WTC11 (cell line): ENCODE measurements at regions not wholly inside any gene's neighbourhood (a gene's known extent, or its start where the extent isn't known, plus 50 kb on each side); places are given as distances from the start of the nearest gene placed in this dataset.

Source experiments
- ATAC-seq: fragments of 200-7000 bp; cut with Tn5 transposase; 2 replicates; pipeline ENCODE4 v1.10.0; 2021; ENCODE audit warnings: mild to moderate bottlenecking, moderate library complexity
- CTCF ChIA-PET: fragments of 300-600 bp; sonication (Branson Sonifier 250); formaldehyde crosslinking; loops from one replicate; lab custom pipeline; 2021; ENCODE audit warnings: antibody characterized with exemption; lab: Charles Lee
- POLR2A ChIA-PET: fragments of 350-600 bp; sonication (Branson Sonifier 250); formaldehyde crosslinking; loops from one replicate; lab custom pipeline; 2021; ENCODE audit warnings: antibody characterized with exemption; lab: Charles Lee
- DNase-seq: peaks from one replicate; pipeline ENCODE4 v3.0.0; 2021; ENCODE audit warnings: low spot score
- H3K27ac Mint-ChIP-seq: 2 replicates; pipeline ENCODE4 v1.8.0; 2021; ENCODE audit warnings: mixed read lengths
- H3K27me3 Mint-ChIP-seq: 2 replicates; pipeline ENCODE4 v1.8.0; 2021; ENCODE audit warnings: low read depth, mild to moderate bottlenecking, moderate library complexity, mixed read lengths
- H3K36me3 Mint-ChIP-seq: 2 replicates; pipeline ENCODE4 v1.8.0; 2021; ENCODE audit warnings: mixed read lengths
- H3K4me1 Mint-ChIP-seq: 2 replicates; pipeline ENCODE4 v1.8.0; 2022; ENCODE audit warnings: mixed read lengths
- H3K4me3 Mint-ChIP-seq: 2 replicates; pipeline ENCODE4 v1.8.0; 2021; ENCODE audit warnings: mild to moderate bottlenecking, moderate library complexity, mixed read lengths
- H3K9me3 Mint-ChIP-seq: 2 replicates; pipeline ENCODE4 v1.8.0; 2021; ENCODE audit warnings: mixed read lengths
- ARID4B ChIP-seq: sonication (generic); formaldehyde crosslinking; IDR thresholded peaks from 2 replicates; pipeline ENCODE4 v1.8.0; 2023; ENCODE audit warnings: missing genetic modification reagents, mild to moderate bottlenecking, borderline replicate concordance
- CDX4 ChIP-seq: fragments of 250-450 bp; sonication (Bioruptor Pico); IDR thresholded peaks from 2 replicates; pipeline ENCODE4 v1.9.0; 2021; ENCODE audit warnings: moderate library complexity, mild to moderate bottlenecking, inconsistent platforms, borderline replicate concordance
- GTF2I ChIP-seq: fragments of 250-450 bp; sonication (Bioruptor Pico); conservative IDR thresholded peaks from 2 replicates; pipeline ENCODE4 v1.4.0; 2021; ENCODE audit warnings: mild to moderate bottlenecking
- IRF2 ChIP-seq: sonication (generic); formaldehyde crosslinking; IDR thresholded peaks from 2 replicates; pipeline ENCODE4 v1.8.0; 2022; ENCODE audit warnings: low read depth, missing genetic modification reagents, borderline replicate concordance
- JAZF1 ChIP-seq: fragments of 250-450 bp; sonication (Bioruptor Pico); IDR thresholded peaks from 2 replicates; pipeline ENCODE4 v1.9.0; 2021; ENCODE audit warnings: moderate library complexity, mild to moderate bottlenecking, inconsistent platforms
- JUN ChIP-seq: sonication (generic); formaldehyde crosslinking; IDR thresholded peaks from 2 replicates; pipeline ENCODE4 v1.8.0; 2023; ENCODE audit warnings: mild to moderate bottlenecking, missing genetic modification reagents
- MLX ChIP-seq: sonication (generic); formaldehyde crosslinking; IDR thresholded peaks from 2 replicates; pipeline ENCODE4 v1.8.1; 2023; ENCODE audit warnings: mild to moderate bottlenecking, missing genetic modification reagents, moderate library complexity
- NR1H2 ChIP-seq: sonication (generic); formaldehyde crosslinking; IDR thresholded peaks from 2 replicates; pipeline ENCODE4 v1.9.0; 2021; ENCODE audit warnings: mild to moderate bottlenecking, moderate library complexity, missing genetic modification reagents
- RELA ChIP-seq: sonication (generic); formaldehyde crosslinking; IDR thresholded peaks from 2 replicates; pipeline ENCODE4 v1.8.1; 2022; ENCODE audit warnings: missing genetic modification reagents, mild to moderate bottlenecking, borderline replicate concordance
- SMAD4 ChIP-seq: sonication (generic); formaldehyde crosslinking; IDR thresholded peaks from 2 replicates; pipeline ENCODE4 v1.8.0; 2022; ENCODE audit warnings: mild to moderate bottlenecking, missing genetic modification reagents
- ZNF219 ChIP-seq: sonication (generic); formaldehyde crosslinking; IDR thresholded peaks from 2 replicates; pipeline ENCODE4 v1.8.0; 2023; ENCODE audit warnings: missing genetic modification reagents, mild to moderate bottlenecking, borderline replicate concordance
- ZNF263 ChIP-seq: sonication (generic); formaldehyde crosslinking; IDR thresholded peaks from 2 replicates; pipeline ENCODE4 v1.8.1; 2022; ENCODE audit warnings: low read depth, mild to moderate bottlenecking, moderate library complexity, missing genetic modification reagents
- ZSCAN18 ChIP-seq: fragments of 250-450 bp; sonication (Bioruptor Pico); IDR thresholded peaks from 2 replicates; pipeline ENCODE4 v2.1.2; 2022; ENCODE audit warnings: mild to moderate bottlenecking, moderate library complexity
- TF ChIP-seq, protein P1 (sequence below): fragments of 250-450 bp; sonication (Bioruptor Pico); IDR thresholded peaks from 2 replicates; pipeline ENCODE4 v1.9.0; 2021; ENCODE audit warnings: mild to moderate bottlenecking
- TF ChIP-seq, protein P2 (sequence below): sonication (generic); formaldehyde crosslinking; IDR thresholded peaks from 2 replicates; pipeline ENCODE4 v1.8.1; 2022; ENCODE audit warnings: mild to moderate bottlenecking, moderate library complexity, missing genetic modification reagents
- TF ChIP-seq, protein P3 (sequence below): sonication (generic); formaldehyde crosslinking; IDR thresholded peaks from 2 replicates; pipeline ENCODE4 v1.8.0; 2023; ENCODE audit warnings: mild to moderate bottlenecking, missing genetic modification reagents
- TF ChIP-seq, protein P4 (sequence below): sonication (generic); formaldehyde crosslinking; IDR thresholded peaks from 2 replicates; pipeline ENCODE4 v1.8.0; 2022; ENCODE audit warnings: mild to moderate bottlenecking, missing genetic modification reagents

GRCh38 chr13:34657716-34658115 lies 284.4 kb upstream of the NBEA start:
- Mint-ChIP-seq H3K4me3 (no peak overlapping the region), H3K27ac (no peak overlapping the region), H3K27me3 (no peaks in the 10 kb centered on the region), H3K4me1 (no peaks in the 10 kb centered on the region), H3K9me3 (peaks cover 7% of the 10 kb centered on the region), H3K36me3 (peaks cover 7% of the 10 kb centered on the region)
- ATAC-seq (no peak), DNase-seq (no peak)
- TF ChIP-seq ZNF263 (CRISPR knock-in tag) (no peak), NR1H2 (no peak), SMAD4 (CRISPR knock-in tag) (no peak), JUN (CRISPR knock-in tag) (no peak), ZNF219 (no peak), RELA (CRISPR knock-in tag) (no peak), ZSCAN18 (CRISPR knock-in tag) (no peak)
- TF ChIP-seq, protein P1, sequence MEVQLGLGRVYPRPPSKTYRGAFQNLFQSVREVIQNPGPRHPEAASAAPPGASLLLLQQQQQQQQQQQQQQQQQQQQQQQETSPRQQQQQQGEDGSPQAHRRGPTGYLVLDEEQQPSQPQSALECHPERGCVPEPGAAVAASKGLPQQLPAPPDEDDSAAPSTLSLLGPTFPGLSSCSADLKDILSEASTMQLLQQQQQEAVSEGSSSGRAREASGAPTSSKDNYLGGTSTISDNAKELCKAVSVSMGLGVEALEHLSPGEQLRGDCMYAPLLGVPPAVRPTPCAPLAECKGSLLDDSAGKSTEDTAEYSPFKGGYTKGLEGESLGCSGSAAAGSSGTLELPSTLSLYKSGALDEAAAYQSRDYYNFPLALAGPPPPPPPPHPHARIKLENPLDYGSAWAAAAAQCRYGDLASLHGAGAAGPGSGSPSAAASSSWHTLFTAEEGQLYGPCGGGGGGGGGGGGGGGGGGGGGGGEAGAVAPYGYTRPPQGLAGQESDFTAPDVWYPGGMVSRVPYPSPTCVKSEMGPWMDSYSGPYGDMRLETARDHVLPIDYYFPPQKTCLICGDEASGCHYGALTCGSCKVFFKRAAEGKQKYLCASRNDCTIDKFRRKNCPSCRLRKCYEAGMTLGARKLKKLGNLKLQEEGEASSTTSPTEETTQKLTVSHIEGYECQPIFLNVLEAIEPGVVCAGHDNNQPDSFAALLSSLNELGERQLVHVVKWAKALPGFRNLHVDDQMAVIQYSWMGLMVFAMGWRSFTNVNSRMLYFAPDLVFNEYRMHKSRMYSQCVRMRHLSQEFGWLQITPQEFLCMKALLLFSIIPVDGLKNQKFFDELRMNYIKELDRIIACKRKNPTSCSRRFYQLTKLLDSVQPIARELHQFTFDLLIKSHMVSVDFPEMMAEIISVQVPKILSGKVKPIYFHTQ (CRISPR knock-in tag) = no peak
- ChIA-PET POLR2A (no interaction called here), CTCF (no interaction called here)

DNA sequence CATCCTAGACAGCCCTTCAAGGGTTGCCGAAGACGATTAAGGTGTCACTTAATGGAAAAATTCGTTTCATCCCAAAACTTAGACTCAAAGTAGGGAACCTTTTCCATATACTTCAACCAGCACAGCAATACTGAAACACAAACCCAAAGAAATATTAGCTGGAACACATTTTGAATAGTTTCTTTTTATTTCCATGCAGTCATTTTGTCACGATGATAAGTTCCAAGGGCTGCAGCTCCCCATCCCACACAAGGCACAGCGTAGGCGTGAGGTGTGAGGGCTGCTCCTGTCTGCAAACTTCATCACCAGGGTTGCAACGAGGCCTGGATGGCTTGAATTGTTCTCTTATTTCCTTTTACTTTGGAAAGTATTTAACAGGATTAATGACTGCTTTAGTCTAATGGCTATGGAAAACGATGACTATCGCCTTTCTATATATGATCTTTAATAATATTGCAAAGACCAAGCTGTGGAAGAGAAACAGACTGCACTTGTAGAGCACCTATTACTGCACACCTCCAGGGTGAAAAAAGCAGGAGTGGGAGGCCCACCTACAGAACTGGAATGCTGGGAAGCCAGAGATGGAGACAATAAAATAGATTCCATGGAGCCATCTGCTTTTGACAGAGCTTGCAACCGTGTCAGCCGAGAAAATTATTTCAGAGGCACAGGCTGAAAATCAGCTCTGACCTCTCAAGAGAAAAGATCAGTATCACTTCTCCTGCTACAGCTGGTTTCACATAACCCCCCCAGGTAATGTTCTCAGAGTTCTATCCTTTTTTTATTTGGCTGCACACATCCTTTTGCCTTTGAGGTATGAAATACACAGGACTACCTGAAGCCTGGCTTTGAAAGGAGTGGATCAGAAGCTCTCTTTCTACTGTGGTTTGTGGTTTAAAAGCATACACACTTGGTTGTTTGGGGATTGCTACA lies 274.5 kb upstream of the NBEA start:
- Mint-ChIP-seq H3K4me3 (no peak overlapping the region), H3K27me3 (no peaks in the 10 kb centered on the region)
- TF ChIP-seq, protein P2, sequence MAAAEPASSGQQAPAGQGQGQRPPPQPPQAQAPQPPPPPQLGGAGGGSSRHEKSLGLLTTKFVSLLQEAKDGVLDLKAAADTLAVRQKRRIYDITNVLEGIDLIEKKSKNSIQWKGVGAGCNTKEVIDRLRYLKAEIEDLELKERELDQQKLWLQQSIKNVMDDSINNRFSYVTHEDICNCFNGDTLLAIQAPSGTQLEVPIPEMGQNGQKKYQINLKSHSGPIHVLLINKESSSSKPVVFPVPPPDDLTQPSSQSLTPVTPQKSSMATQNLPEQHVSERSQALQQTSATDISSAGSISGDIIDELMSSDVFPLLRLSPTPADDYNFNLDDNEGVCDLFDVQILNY (CRISPR knock-in tag) = no peak
- TF ChIP-seq GTF2I (CRISPR knock-in tag) = no peak
- TF ChIP-seq CDX4 (CRISPR knock-in tag) = no peak
- no peak for TF ChIP-seq RELA (CRISPR knock-in tag)
- TF ChIP-seq, protein P3, sequence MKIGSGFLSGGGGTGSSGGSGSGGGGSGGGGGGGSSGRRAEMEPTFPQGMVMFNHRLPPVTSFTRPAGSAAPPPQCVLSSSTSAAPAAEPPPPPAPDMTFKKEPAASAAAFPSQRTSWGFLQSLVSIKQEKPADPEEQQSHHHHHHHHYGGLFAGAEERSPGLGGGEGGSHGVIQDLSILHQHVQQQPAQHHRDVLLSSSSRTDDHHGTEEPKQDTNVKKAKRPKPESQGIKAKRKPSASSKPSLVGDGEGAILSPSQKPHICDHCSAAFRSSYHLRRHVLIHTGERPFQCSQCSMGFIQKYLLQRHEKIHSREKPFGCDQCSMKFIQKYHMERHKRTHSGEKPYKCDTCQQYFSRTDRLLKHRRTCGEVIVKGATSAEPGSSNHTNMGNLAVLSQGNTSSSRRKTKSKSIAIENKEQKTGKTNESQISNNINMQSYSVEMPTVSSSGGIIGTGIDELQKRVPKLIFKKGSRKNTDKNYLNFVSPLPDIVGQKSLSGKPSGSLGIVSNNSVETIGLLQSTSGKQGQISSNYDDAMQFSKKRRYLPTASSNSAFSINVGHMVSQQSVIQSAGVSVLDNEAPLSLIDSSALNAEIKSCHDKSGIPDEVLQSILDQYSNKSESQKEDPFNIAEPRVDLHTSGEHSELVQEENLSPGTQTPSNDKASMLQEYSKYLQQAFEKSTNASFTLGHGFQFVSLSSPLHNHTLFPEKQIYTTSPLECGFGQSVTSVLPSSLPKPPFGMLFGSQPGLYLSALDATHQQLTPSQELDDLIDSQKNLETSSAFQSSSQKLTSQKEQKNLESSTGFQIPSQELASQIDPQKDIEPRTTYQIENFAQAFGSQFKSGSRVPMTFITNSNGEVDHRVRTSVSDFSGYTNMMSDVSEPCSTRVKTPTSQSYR (CRISPR knock-in tag) = no peak
- TF ChIP-seq JAZF1 = no peak
- no peak for TF ChIP-seq ARID4B
- TF ChIP-seq MLX = no peak
- TF ChIP-seq, protein P4, sequence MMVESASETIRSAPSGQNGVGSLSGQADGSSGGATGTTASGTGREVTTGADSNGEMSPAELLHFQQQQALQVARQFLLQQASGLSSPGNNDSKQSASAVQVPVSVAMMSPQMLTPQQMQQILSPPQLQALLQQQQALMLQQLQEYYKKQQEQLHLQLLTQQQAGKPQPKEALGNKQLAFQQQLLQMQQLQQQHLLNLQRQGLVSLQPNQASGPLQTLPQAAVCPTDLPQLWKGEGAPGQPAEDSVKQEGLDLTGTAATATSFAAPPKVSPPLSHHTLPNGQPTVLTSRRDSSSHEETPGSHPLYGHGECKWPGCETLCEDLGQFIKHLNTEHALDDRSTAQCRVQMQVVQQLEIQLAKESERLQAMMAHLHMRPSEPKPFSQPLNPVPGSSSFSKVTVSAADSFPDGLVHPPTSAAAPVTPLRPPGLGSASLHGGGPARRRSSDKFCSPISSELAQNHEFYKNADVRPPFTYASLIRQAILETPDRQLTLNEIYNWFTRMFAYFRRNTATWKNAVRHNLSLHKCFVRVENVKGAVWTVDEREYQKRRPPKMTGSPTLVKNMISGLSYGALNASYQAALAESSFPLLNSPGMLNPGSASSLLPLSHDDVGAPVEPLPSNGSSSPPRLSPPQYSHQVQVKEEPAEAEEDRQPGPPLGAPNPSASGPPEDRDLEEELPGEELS (CRISPR knock-in tag) = no peak
- no peak for TF ChIP-seq IRF2 (CRISPR knock-in tag)

More for the DNA sequence above, 274.5 kb upstream of the NBEA start:
- DNase-seq (no peak), ATAC-seq (no peak)
- Mint-ChIP-seq H3K4me1 (peaks cover 2% of the 10 kb centered on the region), H3K36me3 (no peaks in the 10 kb centered on the region), H3K27ac (no peak overlapping the region), H3K9me3 (peaks cover 7% of the 10 kb centered on the region; the same call in 1 of the 2 replicates)
- ChIA-PET POLR2A (no interaction called here), CTCF (no interaction called here)
